GM10266 (cell line): ENCODE measurements at regions not wholly inside any gene's neighbourhood (a gene's known extent, or its start where the extent isn't known, plus 50 kb on each side); places are given as distances from the start of the nearest gene placed in this dataset.
"Not testable (repeated sequence)": the region's sequence is repeated elsewhere in the genome, so short reads cannot be mapped to it uniquely, and the experiment has no call there.

ENCODE experiments used
- DNase-seq: peaks from one replicate; pipeline ENCODE4 v3.0.0; 2012; ENCODE audit errors: extremely low spot score
- CTCF ChIP-seq: IDR thresholded peaks from 2 replicates; pipeline ENCODE4 v1.5.1; 2012; ENCODE audit warnings: mild to moderate bottlenecking, low read depth; ENCODE audit not compliant: control insufficient read depth, insufficient read depth; ENCODE audit errors: missing control alignments

GRCh38 chr3:135597855-135598254, 367.7 kb upstream of the PPP2R3A start:
- TF ChIP-seq CTCF = no peak
- DNase-seq = no peak

DNA sequence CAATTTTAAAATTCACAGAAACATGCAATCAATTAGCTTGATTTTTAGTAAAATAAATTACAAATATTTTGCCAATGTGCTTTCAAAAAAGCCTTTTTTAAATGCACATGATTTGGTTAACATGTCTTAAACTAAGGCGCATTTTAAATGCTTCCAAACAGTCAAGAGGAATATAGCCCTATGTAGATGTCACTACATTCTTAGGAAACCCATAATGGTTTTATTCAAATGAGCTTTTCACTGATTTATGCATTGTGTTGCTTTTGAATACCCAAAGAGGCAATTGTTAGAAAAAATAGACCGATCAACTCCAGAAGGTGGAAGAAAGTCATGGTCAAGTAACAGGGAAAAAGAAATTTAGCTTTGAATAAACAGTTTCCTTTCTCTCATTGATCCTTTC, 366.9 kb upstream of the PPP2R3A start:
- TF ChIP-seq CTCF = no peak
- DNase-seq = no peak

DNA sequence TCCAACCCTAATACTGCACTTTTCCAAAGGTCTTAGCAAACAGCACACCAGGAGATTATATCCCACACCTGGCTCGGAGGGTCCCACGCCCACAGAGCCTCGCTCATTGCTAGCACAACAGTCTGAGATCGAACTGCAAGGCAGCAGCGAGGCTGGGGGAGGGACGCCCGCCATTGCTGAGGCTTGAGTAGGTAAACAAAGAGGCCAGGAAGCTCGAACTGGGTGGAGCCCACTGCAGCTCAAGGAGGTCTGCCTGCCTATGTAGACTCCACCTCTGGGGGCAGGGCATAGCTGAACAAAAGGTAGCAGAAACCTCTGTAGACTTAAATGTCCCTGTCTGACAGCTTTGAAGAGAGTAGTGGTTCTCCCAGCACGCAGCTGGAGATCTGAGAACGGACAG, 361.0 kb upstream of the PPP2R3A start:
- DNase-seq = not testable (repeated sequence)

GRCh38 chr3:135618123-135618522, 347.4 kb upstream of the PPP2R3A start:
- TF ChIP-seq CTCF = no peak
- DNase-seq = no peak

GRCh38 chr3:135621184-135621920, 344.2 kb upstream of the PPP2R3A start:
- no peak for DNase-seq
- TF ChIP-seq CTCF = no peak

- no peak for DNase-seq
- TF ChIP-seq CTCF = no peak
Observed at GRCh38 chr3:135622215-135622614, 343.3 kb upstream of the PPP2R3A start.

DNA sequence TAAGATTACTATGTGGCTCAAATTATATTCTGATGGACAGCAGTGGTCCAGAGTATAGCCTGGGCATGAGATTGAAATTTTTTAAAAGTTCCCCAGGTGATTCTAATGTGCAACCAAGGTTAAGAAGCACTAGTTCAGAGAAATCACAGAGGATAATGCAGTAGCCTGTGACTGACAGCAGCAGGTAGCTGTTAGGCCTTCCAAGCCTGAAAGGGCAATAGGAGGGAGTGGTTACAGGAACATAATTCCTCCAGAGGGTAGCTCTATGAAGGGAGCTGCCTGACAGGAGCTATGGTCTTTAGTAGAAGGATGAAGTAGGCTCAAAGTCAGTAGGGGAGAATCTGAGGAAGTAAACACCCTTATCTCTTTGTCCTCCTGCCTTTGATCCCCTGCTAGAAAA, 342.9 kb upstream of the PPP2R3A start:
- TF ChIP-seq CTCF = no peak
- DNase-seq = no peak

DNA sequence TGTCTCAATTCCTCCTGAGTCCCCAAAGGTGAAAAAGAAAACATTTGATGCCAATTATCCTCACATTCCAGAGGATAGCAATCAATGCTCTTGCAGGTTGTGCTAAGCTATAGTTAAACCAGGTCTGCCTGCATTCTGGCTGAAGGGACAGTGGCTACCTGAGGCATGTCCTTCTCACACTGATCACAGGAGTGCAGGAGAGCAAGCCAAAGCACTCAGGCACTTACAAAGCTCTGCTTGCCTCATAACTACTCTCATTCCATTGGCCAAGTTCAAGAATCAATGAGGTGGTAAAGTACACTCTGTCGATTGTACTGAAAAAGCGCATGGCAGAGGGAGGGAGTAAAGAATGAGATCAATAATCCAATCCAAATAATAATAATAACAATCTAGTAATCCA, 342.0 kb upstream of the PPP2R3A start:
- no peak for TF ChIP-seq CTCF
- DNase-seq = no peak
